HEK293T (cell line): ENCODE measurements at regions not wholly inside any gene's neighbourhood (a gene's known extent, or its start where the extent isn't known, plus 50 kb on each side); places are given as distances from the start of the nearest gene placed in this dataset.
"Not testable (repeated sequence)": the region's sequence is repeated elsewhere in the genome, so short reads cannot be mapped to it uniquely, and the experiment has no call there.

ENCODE experiments used
- CTCF ChIA-PET: fragments of 350-600 bp; formaldehyde crosslinking; extraction: SDS; loops from one replicate; lab custom pipeline; 2021; ENCODE audit warnings: antibody characterized with exemption, inconsistent platforms; lab: Yijun Ruan, JAX
- POLR2A ChIA-PET: fragments of 350-600 bp; formaldehyde crosslinking; extraction: SDS; loops from one replicate; lab custom pipeline; 2020; ENCODE audit warnings: antibody characterized with exemption, inconsistent platforms; lab: Yijun Ruan, JAX
- DNase-seq: peaks from one replicate; pipeline ENCODE4 v3.0.0; 2012; ENCODE audit warnings: mixed read lengths; ENCODE audit errors: extremely low spot score
- ARNT ChIP-seq: fragments of 450-650 bp; IDR thresholded peaks from 2 replicates; pipeline ENCODE4 v1.6.1; 2017; ENCODE audit warnings: mild to moderate bottlenecking
- BHLHE40 ChIP-seq: fragments of 450-650 bp; IDR thresholded peaks from 2 replicates; pipeline ENCODE4 v1.6.1; 2016; ENCODE audit warnings: mild to moderate bottlenecking, moderate library complexity, borderline replicate concordance
- CTBP1 ChIP-seq: fragments of 450-650 bp; IDR thresholded peaks from 2 replicates; pipeline ENCODE4 v1.6.1; 2016; ENCODE audit warnings: borderline replicate concordance
- ELF4 ChIP-seq: fragments of 450-650 bp; IDR thresholded peaks from 2 replicates; pipeline ENCODE4 v1.6.1; 2017; ENCODE audit warnings: antibody characterized with exemption
- FOXA1 ChIP-seq: fragments of 450-650 bp; IDR thresholded peaks from 2 replicates; pipeline ENCODE4 v1.6.1; 2016; ENCODE audit warnings: mild to moderate bottlenecking
- FOXK2 ChIP-seq: fragments of 450-650 bp; IDR thresholded peaks from 2 replicates; pipeline ENCODE4 v1.6.1; 2016; ENCODE audit warnings: mild to moderate bottlenecking
- FOXM1 ChIP-seq: fragments of 450-650 bp; IDR thresholded peaks from 2 replicates; pipeline ENCODE4 v1.6.1; 2017; ENCODE audit warnings: mild to moderate bottlenecking, borderline replicate concordance
- HDGF ChIP-seq: fragments of 450-650 bp; IDR thresholded peaks from 2 replicates; pipeline ENCODE4 v1.6.1; 2017; ENCODE audit warnings: antibody characterized with exemption, borderline replicate concordance
- L3MBTL2 ChIP-seq: fragments of 450-650 bp; conservative IDR thresholded peaks from 2 replicates; pipeline ENCODE4 v1.6.1; 2016; ENCODE audit warnings: mild to moderate bottlenecking
- LEF1 ChIP-seq: fragments of 450-650 bp; IDR thresholded peaks from 2 replicates; pipeline ENCODE4 v1.6.1; 2017; ENCODE audit warnings: mild to moderate bottlenecking, borderline replicate concordance
- NFRKB ChIP-seq: fragments of 450-650 bp; IDR thresholded peaks from 2 replicates; pipeline ENCODE4 v1.6.1; 2016; ENCODE audit warnings: mild to moderate bottlenecking, moderate library complexity
- SP1 ChIP-seq: fragments of 450-650 bp; IDR thresholded peaks from 2 replicates; pipeline ENCODE4 v1.6.1; 2017
- SUZ12 ChIP-seq: fragments of 450-650 bp; IDR thresholded peaks from 2 replicates; pipeline ENCODE4 v1.6.1; 2016; ENCODE audit warnings: mild to moderate bottlenecking
- TARDBP ChIP-seq: fragments of 450-650 bp; IDR thresholded peaks from 2 replicates; pipeline ENCODE4 v1.6.1; 2016
- ZNF384 ChIP-seq: fragments of 450-650 bp; IDR thresholded peaks from 2 replicates; pipeline ENCODE4 v1.6.1; 2016
- TF ChIP-seq, protein P1 (sequence below): fragments of 450-650 bp; IDR thresholded peaks from 2 replicates; pipeline ENCODE4 v1.6.1; 2016

DNA sequence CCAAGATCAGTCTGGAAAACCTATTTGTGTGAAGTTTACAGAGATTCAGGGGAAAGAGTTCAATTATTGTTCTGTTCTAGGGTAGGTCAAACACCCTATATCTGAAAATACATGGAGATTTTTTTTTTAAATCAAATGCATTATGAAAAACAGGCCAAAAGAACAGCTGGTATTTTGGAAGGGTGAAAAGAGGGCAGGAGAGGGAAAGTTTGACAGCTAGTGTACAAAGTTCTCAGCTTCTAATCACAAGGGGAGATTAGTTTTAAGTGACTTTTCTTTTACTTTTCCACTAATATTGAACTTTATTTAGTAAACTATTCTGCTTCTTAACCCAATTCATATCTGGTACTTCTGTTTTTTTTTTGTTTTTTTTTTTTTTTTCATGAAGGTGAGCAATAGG lies 66.2 kb upstream of the GRID2 start:
- DNase-seq, result no peak
- TF ChIP-seq CTBP1 (no peak), TARDBP (no peak), ZNF384 (no peak), FOXA1 (no peak), SUZ12 (no peak), FOXM1 (no peak), FOXK2 (no peak), SP1 (no peak), BHLHE40 (no peak), ELF4 (no peak), LEF1 (no peak), ARNT (no peak)
- TF ChIP-seq, protein P1, sequence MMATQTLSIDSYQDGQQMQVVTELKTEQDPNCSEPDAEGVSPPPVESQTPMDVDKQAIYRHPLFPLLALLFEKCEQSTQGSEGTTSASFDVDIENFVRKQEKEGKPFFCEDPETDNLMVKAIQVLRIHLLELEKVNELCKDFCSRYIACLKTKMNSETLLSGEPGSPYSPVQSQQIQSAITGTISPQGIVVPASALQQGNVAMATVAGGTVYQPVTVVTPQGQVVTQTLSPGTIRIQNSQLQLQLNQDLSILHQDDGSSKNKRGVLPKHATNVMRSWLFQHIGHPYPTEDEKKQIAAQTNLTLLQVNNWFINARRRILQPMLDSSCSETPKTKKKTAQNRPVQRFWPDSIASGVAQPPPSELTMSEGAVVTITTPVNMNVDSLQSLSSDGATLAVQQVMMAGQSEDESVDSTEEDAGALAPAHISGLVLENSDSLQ, result no peak
- ChIA-PET CTCF (no interaction called here), POLR2A (no interaction called here)

GRCh38 chr4:92241094-92241493 lies 62.7 kb upstream of the GRID2 start:
- TF ChIP-seq TARDBP, result no peak
- TF ChIP-seq CTBP1, result no peak
- ChIA-PET POLR2A (no interaction called here), CTCF (no interaction called here)
- DNase-seq, result no peak

DNA sequence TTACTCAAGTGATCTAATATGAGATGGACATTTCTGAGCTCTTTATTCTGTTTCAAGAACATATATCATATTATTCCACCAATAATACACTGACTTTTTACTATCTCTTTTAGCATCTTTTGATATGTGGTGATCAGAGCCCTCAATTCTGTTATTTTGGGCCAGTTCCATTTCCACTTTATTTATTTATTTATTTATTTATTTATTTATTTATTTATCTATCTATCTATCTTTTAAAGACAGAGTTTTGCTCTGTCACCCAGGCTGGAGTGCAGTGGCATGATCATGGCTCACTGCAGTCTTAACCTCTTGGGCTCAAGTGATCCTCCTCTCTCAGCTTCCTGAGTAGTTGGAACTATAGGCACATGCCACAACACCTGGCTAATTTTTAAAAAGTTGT lies 57.4 kb upstream of the GRID2 start:
- TF ChIP-seq BHLHE40, result no peak
- no peak for TF ChIP-seq NFRKB
- no peak for TF ChIP-seq HDGF
- TF ChIP-seq CTBP1, result no peak
- TF ChIP-seq L3MBTL2, result no peak
- no peak for TF ChIP-seq ELF4
- no peak for DNase-seq
- ChIA-PET CTCF (no interaction called here), POLR2A (no interaction called here)

DNA sequence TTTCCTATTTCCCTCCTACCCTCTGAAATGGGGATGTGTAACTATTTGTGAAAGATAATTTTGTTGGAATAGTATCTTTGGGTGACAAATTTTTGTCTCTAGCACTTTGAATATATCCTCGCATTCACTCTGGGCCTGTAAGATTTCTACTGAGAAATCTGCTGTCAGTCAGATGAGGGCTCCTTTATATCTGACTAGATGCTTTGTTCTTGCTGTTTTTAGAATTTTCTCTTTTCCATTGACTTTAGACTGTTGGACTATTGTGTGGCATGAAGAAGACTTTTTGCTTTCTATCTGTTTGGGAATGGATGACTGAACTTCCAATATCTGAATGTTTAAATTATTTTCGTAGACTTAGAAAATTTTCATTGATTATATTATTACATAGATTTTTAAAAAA lies 54.2 kb upstream of the GRID2 start:
- DNase-seq, result no peak
- CTCF ChIA-PET, result no interaction called here
- POLR2A ChIA-PET, result no interaction called here
- TF ChIP-seq ELF4 (no peak), CTBP1 (no peak), TARDBP (no peak), BHLHE40 (no peak), NFRKB (no peak), HDGF (no peak), ZNF384 (no peak), FOXM1 (no peak), LEF1 (no peak), FOXK2 (no peak), FOXA1 (no peak), SP1 (no peak), L3MBTL2 (no peak), ARNT (no peak), SUZ12 (no peak)
- TF ChIP-seq, protein P1, result no peak

- no peak for TF ChIP-seq HDGF
- TF ChIP-seq FOXM1, result no peak
- TF ChIP-seq ELF4, result no peak
- TF ChIP-seq TARDBP, result no peak
- no peak for TF ChIP-seq SP1
- TF ChIP-seq LEF1, result no peak
- TF ChIP-seq ZNF384, result no peak
- TF ChIP-seq FOXK2, result no peak
- no peak for TF ChIP-seq SUZ12
- no peak for TF ChIP-seq CTBP1
- TF ChIP-seq ARNT, result no peak
- TF ChIP-seq, protein P1, result no peak
- no peak for TF ChIP-seq FOXA1
- no peak for TF ChIP-seq BHLHE40
- no peak for TF ChIP-seq NFRKB
- no peak for TF ChIP-seq L3MBTL2
- ChIA-PET CTCF (no interaction called here), POLR2A (no interaction called here)
- no peak for DNase-seq
These were observed 52.1 kb upstream of the GRID2 start for GRCh38 chr4:92251711-92252110.

- POLR2A ChIA-PET, DNase-seq, CTCF ChIA-PET: not testable (repeated sequence)
These were observed 51.4 kb upstream of the GRID2 start for GRCh38 chr4:92252358-92252757.

DNA sequence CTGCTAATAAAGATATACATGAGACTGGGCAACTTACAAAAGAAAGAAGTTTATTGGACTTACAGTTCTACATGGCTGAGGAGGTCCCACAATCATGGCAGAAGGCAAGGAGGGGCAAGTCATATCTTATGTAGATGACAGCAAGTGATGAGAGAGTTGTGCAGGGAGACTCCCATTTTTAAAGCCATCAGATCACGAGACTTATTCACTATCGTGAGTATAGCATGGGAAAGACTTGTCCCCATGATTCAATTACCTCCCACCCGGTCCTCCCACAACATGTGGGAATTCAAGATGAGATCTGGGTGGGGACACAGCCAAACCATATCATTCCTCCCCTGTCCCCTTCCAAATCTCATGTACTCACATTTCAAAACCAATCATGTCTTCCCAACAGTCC lies 50.9 kb upstream of the GRID2 start:
- CTCF ChIA-PET, result no interaction called here
- POLR2A ChIA-PET, result no interaction called here
- TF ChIP-seq FOXA1 (no peak), FOXK2 (no peak), ZNF384 (no peak), ARNT (no peak)
- DNase-seq, result no peak
